Ishikawa (cell line): ENCODE measurements at regions not wholly inside any gene's neighbourhood (a gene's known extent, or its start where the extent isn't known, plus 50 kb on each side); places are given as distances from the start of the nearest gene placed in this dataset.

ENCODE experiments used
- CEBPB ChIP-seq: IDR thresholded peaks from 2 replicates; pipeline ENCODE4 v1.6.1; 2012
- CREB1 ChIP-seq: IDR thresholded peaks from 2 replicates; pipeline ENCODE4 v1.6.1; 2012; ENCODE audit warnings: low read depth
- EGR1 ChIP-seq: IDR thresholded peaks from 2 replicates; pipeline ENCODE4 v1.6.1; 2012
- EP300 ChIP-seq: IDR thresholded peaks from 2 replicates; pipeline ENCODE4 v1.6.1; 2012; ENCODE audit warnings: borderline replicate concordance
- FOXM1 ChIP-seq: IDR thresholded peaks from 2 replicates; pipeline ENCODE4 v1.6.1; 2012; ENCODE audit warnings: low read depth, borderline replicate concordance
- NFIC ChIP-seq: IDR thresholded peaks from 2 replicates; pipeline ENCODE4 v1.6.1; 2012
- RAD21 ChIP-seq: IDR thresholded peaks from 2 replicates; pipeline ENCODE4 v1.6.1; 2012; ENCODE audit warnings: low read depth
- TAF1 ChIP-seq: IDR thresholded peaks from 2 replicates; pipeline ENCODE4 v1.6.1; 2012; ENCODE audit warnings: low read depth, mild to moderate bottlenecking
- TCF12 ChIP-seq: IDR thresholded peaks from 2 replicates; pipeline ENCODE4 v1.6.1; 2012; ENCODE audit warnings: low read depth
- TEAD4 ChIP-seq: IDR thresholded peaks from 2 replicates; pipeline ENCODE4 v1.6.1; 2012
- YY1 ChIP-seq: IDR thresholded peaks from 2 replicates; pipeline ENCODE4 v1.6.1; 2012; ENCODE audit warnings: low read depth
- ZBTB7A ChIP-seq: IDR thresholded peaks from 2 replicates; pipeline ENCODE4 v1.6.1; 2012; ENCODE audit warnings: low read depth
- TF ChIP-seq, protein P1 (sequence below): IDR thresholded peaks from 2 replicates; pipeline ENCODE4 v1.6.1; 2012
- TF ChIP-seq, protein P2 (sequence below): IDR thresholded peaks from 2 replicates; pipeline ENCODE4 v1.6.1; 2012; ENCODE audit warnings: low read depth, mild to moderate bottlenecking
- TF ChIP-seq, protein P3 (sequence below): IDR thresholded peaks from 2 replicates; pipeline ENCODE4 v1.6.1; 2012

DNA sequence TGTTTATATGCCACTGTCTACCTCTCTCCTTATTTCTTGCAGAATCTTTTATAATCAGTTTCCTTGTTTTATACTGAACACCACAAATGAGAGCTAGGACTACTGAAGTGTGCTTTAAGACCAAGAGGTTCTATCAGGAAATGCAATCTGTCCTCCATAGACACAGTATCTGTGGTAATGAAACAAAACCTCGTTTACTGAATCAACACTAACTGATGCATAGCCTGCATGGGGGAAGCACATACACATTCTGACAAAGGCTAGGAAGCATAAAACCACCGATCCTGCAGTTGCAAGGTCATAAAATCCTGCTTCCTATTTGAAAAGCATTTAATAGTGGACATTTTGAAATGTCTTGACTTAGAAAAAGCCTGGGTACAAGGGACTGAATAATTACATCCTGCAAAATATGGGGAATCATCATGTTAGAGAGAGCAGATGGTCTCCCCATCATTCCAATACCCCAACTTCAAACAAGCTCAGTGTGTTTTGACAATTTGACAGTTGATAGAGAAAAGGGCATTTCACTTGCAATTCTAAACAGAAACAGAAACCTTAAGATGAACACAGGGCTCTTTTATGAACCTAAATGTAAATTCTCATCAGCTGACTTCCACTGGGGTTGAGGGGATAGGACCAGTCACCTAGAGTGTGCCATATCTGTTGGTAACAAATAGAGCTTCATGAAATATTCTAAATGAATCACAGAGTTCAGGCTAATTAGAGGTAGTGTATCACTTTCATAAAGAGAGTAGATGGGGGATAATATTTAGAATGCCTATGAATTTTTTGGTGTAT lies 1845.6 kb upstream of the PIK3C3 start:
- no peak for TF ChIP-seq EGR1
- no peak for TF ChIP-seq FOXM1
- no peak for TF ChIP-seq TCF12
- TF ChIP-seq CEBPB, result no peak

DNA sequence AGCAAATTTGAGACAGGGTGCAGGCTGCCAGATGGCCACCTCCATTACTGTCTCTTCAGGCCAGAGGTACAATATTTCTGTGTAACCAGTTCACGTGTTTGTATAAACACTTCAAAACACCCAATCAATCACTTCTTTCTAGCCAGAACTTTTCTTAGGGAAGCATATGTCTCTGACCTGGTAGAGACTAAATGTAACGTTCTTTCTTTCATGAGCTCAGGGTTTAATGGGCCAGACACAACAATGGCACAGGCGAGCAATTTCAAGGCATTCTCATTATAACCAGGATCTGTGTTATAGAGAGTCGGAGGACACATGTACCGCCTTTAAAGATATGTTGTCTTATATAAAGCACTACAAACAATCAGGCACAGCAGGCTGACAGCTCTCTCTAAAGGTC lies 1846.4 kb upstream of the PIK3C3 start:
- no peak for TF ChIP-seq FOXM1
- TF ChIP-seq RAD21, result no peak
- TF ChIP-seq EGR1, result no peak
- TF ChIP-seq NFIC, result no peak
- no peak for TF ChIP-seq EP300
- no peak for TF ChIP-seq TAF1
- no peak for TF ChIP-seq CREB1
- TF ChIP-seq, protein P1, sequence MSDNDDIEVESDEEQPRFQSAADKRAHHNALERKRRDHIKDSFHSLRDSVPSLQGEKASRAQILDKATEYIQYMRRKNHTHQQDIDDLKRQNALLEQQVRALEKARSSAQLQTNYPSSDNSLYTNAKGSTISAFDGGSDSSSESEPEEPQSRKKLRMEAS, result no peak
- TF ChIP-seq, protein P2, sequence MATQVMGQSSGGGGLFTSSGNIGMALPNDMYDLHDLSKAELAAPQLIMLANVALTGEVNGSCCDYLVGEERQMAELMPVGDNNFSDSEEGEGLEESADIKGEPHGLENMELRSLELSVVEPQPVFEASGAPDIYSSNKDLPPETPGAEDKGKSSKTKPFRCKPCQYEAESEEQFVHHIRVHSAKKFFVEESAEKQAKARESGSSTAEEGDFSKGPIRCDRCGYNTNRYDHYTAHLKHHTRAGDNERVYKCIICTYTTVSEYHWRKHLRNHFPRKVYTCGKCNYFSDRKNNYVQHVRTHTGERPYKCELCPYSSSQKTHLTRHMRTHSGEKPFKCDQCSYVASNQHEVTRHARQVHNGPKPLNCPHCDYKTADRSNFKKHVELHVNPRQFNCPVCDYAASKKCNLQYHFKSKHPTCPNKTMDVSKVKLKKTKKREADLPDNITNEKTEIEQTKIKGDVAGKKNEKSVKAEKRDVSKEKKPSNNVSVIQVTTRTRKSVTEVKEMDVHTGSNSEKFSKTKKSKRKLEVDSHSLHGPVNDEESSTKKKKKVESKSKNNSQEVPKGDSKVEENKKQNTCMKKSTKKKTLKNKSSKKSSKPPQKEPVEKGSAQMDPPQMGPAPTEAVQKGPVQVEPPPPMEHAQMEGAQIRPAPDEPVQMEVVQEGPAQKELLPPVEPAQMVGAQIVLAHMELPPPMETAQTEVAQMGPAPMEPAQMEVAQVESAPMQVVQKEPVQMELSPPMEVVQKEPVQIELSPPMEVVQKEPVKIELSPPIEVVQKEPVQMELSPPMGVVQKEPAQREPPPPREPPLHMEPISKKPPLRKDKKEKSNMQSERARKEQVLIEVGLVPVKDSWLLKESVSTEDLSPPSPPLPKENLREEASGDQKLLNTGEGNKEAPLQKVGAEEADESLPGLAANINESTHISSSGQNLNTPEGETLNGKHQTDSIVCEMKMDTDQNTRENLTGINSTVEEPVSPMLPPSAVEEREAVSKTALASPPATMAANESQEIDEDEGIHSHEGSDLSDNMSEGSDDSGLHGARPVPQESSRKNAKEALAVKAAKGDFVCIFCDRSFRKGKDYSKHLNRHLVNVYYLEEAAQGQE, result no peak
- TF ChIP-seq, protein P3, sequence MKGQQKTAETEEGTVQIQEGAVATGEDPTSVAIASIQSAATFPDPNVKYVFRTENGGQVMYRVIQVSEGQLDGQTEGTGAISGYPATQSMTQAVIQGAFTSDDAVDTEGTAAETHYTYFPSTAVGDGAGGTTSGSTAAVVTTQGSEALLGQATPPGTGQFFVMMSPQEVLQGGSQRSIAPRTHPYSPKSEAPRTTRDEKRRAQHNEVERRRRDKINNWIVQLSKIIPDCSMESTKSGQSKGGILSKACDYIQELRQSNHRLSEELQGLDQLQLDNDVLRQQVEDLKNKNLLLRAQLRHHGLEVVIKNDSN, result no peak
- no peak for TF ChIP-seq TEAD4
- TF ChIP-seq ZBTB7A, result no peak
- no peak for TF ChIP-seq CEBPB
- no peak for TF ChIP-seq YY1

DNA sequence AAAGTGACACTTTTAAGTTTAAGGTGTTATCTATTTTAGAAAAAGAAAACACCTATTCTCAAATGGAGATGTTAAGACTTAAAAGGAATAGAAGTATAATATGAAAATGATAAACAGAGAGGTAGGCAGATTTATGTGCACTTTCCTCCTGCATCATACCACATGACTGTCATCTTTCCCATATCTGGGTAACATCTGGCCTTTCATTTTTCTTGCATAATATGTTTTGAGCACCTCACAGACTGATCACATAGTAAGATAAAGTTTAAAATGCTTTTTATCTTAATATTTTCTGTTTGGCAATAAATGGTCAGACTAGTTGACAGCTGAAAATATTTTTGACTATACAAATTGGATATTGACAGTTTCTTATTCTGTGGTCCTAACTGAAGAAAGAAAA lies 1852.1 kb upstream of the PIK3C3 start:
- TF ChIP-seq RAD21 (no peak), YY1 (no peak), TEAD4 (no peak), EP300 (no peak), CEBPB (no peak), ZBTB7A (no peak), FOXM1 (no peak), TCF12 (no peak), NFIC (no peak), TAF1 (no peak), CREB1 (no peak), EGR1 (no peak)
- TF ChIP-seq, protein P2, result no peak
- TF ChIP-seq, protein P3, result no peak
- TF ChIP-seq, protein P1, result no peak

DNA sequence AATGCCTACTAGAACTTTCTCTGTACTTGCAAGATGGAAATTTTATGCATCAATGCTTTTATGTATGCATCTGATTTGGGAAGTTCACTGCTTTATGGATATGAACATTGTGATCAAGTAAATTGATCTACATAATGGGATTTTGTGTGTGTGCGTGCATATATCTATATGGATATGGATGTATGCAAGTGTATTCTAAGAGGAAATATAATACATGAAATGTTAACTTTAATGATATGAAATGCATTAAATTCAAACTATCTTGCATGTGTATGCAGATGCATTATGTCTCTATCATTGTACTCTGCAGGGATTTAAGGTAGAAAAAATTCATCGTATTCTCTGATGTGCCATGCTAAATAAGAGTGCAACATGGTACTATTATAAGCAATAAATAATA lies 1855.4 kb upstream of the PIK3C3 start:
- TF ChIP-seq TEAD4, result no peak
- TF ChIP-seq, protein P3, result no peak
- no peak for TF ChIP-seq CREB1
- TF ChIP-seq CEBPB, result no peak
- TF ChIP-seq FOXM1, result no peak
- TF ChIP-seq, protein P1, result no peak
- TF ChIP-seq, protein P2, result no peak
- no peak for TF ChIP-seq TAF1
- no peak for TF ChIP-seq NFIC
- no peak for TF ChIP-seq ZBTB7A
- TF ChIP-seq RAD21, result no peak
- no peak for TF ChIP-seq EP300
- no peak for TF ChIP-seq YY1
- no peak for TF ChIP-seq EGR1
- no peak for TF ChIP-seq TCF12
